H9 (cell line): ENCODE measurements at regions not wholly inside any gene's neighbourhood (a gene's known extent, or its start where the extent isn't known, plus 50 kb on each side); places are given as distances from the start of the nearest gene placed in this dataset.

Experiments used
- DNase-seq: peaks from one replicate; pipeline ENCODE4 v3.0.0-alpha.2; 2017
- H2AFZ ChIP-seq: one replicate; pipeline ENCODE4 v1.6.1; 2013; ENCODE audit warnings: mild to moderate bottlenecking, low read length, control low read depth, moderate library complexity
- H2AK5ac ChIP-seq: 2 replicates; pipeline ENCODE4 v1.6.1; 2013; ENCODE audit warnings: low read length, control low read depth, mixed read lengths; ENCODE audit not compliant: insufficient read length
- H2BK120ac ChIP-seq: one replicate; pipeline ENCODE4 v1.6.1; 2013; ENCODE audit warnings: low read depth, mild to moderate bottlenecking, low read length, control low read depth, inconsistent platforms; ENCODE audit not compliant: poor library complexity, severe bottlenecking
- H2BK12ac ChIP-seq: 2 replicates; pipeline ENCODE4 v1.6.1; 2013; ENCODE audit warnings: low read length, control low read depth, mixed read lengths, low read depth; ENCODE audit not compliant: insufficient read length
- H2BK15ac ChIP-seq: 2 replicates; pipeline ENCODE4 v1.6.1; 2013; ENCODE audit warnings: low read depth, low read length, control low read depth
- H2BK20ac ChIP-seq: one replicate; pipeline ENCODE4 v1.6.1; 2013; ENCODE audit warnings: low read depth, mild to moderate bottlenecking, low read length, control low read depth, inconsistent platforms; ENCODE audit not compliant: poor library complexity, severe bottlenecking
- H2BK5ac ChIP-seq: 2 replicates; pipeline ENCODE4 v1.6.1; 2013; ENCODE audit warnings: low read length, control low read depth, mixed read lengths; ENCODE audit not compliant: insufficient read length
- H3K14ac ChIP-seq: 2 replicates; pipeline ENCODE4 v1.6.1; 2013; ENCODE audit warnings: low read length, control low read depth; ENCODE audit not compliant: insufficient read depth
- H3K18ac ChIP-seq: 2 replicates; pipeline ENCODE4 v1.6.1; 2013; ENCODE audit warnings: low read depth, mild to moderate bottlenecking, mixed read lengths, low read length, control low read depth; ENCODE audit not compliant: insufficient read length
- H3K23ac ChIP-seq: 2 replicates; pipeline ENCODE4 v1.6.1; 2013; ENCODE audit warnings: low read length, control low read depth, mixed read lengths, low read depth; ENCODE audit not compliant: insufficient read length
- H3K23me2 ChIP-seq: 2 replicates; pipeline ENCODE4 v1.6.1; 2013; ENCODE audit warnings: low read depth, mild to moderate bottlenecking, mixed read lengths, low read length, control low read depth; ENCODE audit not compliant: insufficient read length, poor library complexity, severe bottlenecking
- H3K27ac ChIP-seq: 2 replicates; pipeline ENCODE4 v1.5.1; 2013; ENCODE audit warnings: low read length, control low read depth, mixed read lengths, low read depth; ENCODE audit not compliant: insufficient read length
- H3K27me3 ChIP-seq: 2 replicates; pipeline ENCODE4 v1.6.1; 2013; ENCODE audit warnings: low read length, control low read depth, inconsistent platforms; ENCODE audit not compliant: insufficient read depth
- H3K4ac ChIP-seq: 2 replicates; pipeline ENCODE4 v1.6.1; 2013; ENCODE audit warnings: low read depth, mild to moderate bottlenecking, control low read depth, inconsistent platforms, low read length, moderate library complexity
- H3K4me1 ChIP-seq: 2 replicates; pipeline ENCODE4 v1.6.1; 2013; ENCODE audit warnings: low read length, control low read depth, inconsistent platforms; ENCODE audit not compliant: insufficient read depth
- H3K4me2 ChIP-seq: 2 replicates; pipeline ENCODE4 v1.6.1; 2013; ENCODE audit warnings: low read length, control low read depth, mixed read lengths; ENCODE audit not compliant: insufficient read length, insufficient read depth
- H3K56ac ChIP-seq: 2 replicates; pipeline ENCODE4 v1.6.1; 2013; ENCODE audit warnings: low read depth, mild to moderate bottlenecking, mixed read lengths, low read length, control low read depth; ENCODE audit not compliant: insufficient read length
- H3K79me1 ChIP-seq: 2 replicates; pipeline ENCODE4 v1.6.1; 2013; ENCODE audit warnings: low read depth, mild to moderate bottlenecking, moderate library complexity, low read length, control low read depth, inconsistent platforms; ENCODE audit not compliant: insufficient read depth, poor library complexity, severe bottlenecking
- H3K79me2 ChIP-seq: 2 replicates; pipeline ENCODE4 v1.6.1; 2013; ENCODE audit warnings: low read length, control low read depth, inconsistent platforms; ENCODE audit not compliant: insufficient read depth
- H3K9ac ChIP-seq: 2 replicates; pipeline ENCODE4 v1.6.1; 2013; ENCODE audit warnings: low read length, control low read depth, mixed read lengths; ENCODE audit not compliant: insufficient read length; ENCODE audit errors: extremely low read depth
- H3K9me3 ChIP-seq: one replicate; pipeline ENCODE4 v1.6.1; 2013; ENCODE audit warnings: low read depth, low read length, inconsistent platforms; ENCODE audit not compliant: control insufficient read depth
- H3T11ph ChIP-seq: one replicate; pipeline ENCODE4 v1.6.1; 2013; ENCODE audit warnings: mild to moderate bottlenecking, low read length, control low read depth, inconsistent platforms
- H4K20me1 ChIP-seq: one replicate; pipeline ENCODE4 v1.6.1; 2013; ENCODE audit not compliant: control insufficient read depth, insufficient read length, insufficient read depth
- H4K5ac ChIP-seq: 2 replicates; pipeline ENCODE4 v1.6.1; 2013; ENCODE audit warnings: low read depth, mild to moderate bottlenecking, mixed read lengths, low read length, control low read depth; ENCODE audit not compliant: insufficient read length
- H4K8ac ChIP-seq: replicated peaks from 2 replicates; pipeline ENCODE4 v1.6.1; 2013; ENCODE audit warnings: low read length, control low read depth, mixed read lengths, low read depth; ENCODE audit not compliant: insufficient read length
- H4K91ac ChIP-seq: 2 replicates; pipeline ENCODE4 v1.6.1; 2013; ENCODE audit warnings: low read depth, mild to moderate bottlenecking, moderate library complexity, mixed read lengths, low read length, control low read depth; ENCODE audit not compliant: insufficient read length
- H3K27ac Mint-ChIP-seq, 3 experiments: 2 replicates in 2 of 3; 3 replicates in 1 of 3; pipeline ENCODE4 v1.8.0; 2020 to 2021; ENCODE audit warnings: mixed read lengths in 3 of 3, mild to moderate bottlenecking in 1 of 3, moderate library complexity in 1 of 3
- H3K27me3 Mint-ChIP-seq: 2 replicates; pipeline ENCODE4 v1.8.0; 2021; ENCODE audit warnings: low read depth, mild to moderate bottlenecking, moderate library complexity, mixed read lengths
- H3K36me3 Mint-ChIP-seq, 3 experiments: 2 replicates in 2 of 3; 3 replicates in 1 of 3; pipeline ENCODE4 v1.8.0; 2020 to 2021; ENCODE audit warnings: low read depth in 3 of 3, mixed read lengths in 3 of 3; ENCODE audit not compliant: insufficient read depth in 1 of 3
- H3K4me1 Mint-ChIP-seq, 2 experiments: 2 replicates each; pipeline ENCODE4 v1.8.0; 2020; ENCODE audit warnings: mixed read lengths in 2 of 2
- H3K4me3 Mint-ChIP-seq, 2 experiments: 2 replicates in 1 of 2; 3 replicates in 1 of 2; pipeline ENCODE4 v1.8.0; 2020 to 2021; ENCODE audit warnings: mild to moderate bottlenecking in 2 of 2, mixed read lengths in 2 of 2, moderate library complexity in 1 of 2
- H3K9me3 Mint-ChIP-seq, 2 experiments: 2 replicates in 1 of 2; 3 replicates in 1 of 2; pipeline ENCODE4 v1.8.0; 2020; ENCODE audit warnings: mild to moderate bottlenecking in 2 of 2, mixed read lengths in 2 of 2, moderate library complexity in 1 of 2
- WGBS: extraction: QIAGEN DNeasy Blood & Tissue Kit; methylation state at CpG from one replicate; pipeline ENCODE4 v1.1.7; 2013; ENCODE audit warnings: missing lambda C conversion rate, low lambda C conversion rate, mixed read lengths; ENCODE audit not compliant: insufficient read length; ENCODE audit errors: extremely low coverage; 5-methylcytosine and 5-hydroxymethylcytosine counted together
- TF ChIP-seq, protein P1 (sequence below): fragments of 200-600 bp; sonication (generic); conservative IDR thresholded peaks from 3 replicates; pipeline ENCODE4 v1.8.0; 2021; ENCODE audit warnings: antibody characterized with exemption, mild to moderate bottlenecking

DNA sequence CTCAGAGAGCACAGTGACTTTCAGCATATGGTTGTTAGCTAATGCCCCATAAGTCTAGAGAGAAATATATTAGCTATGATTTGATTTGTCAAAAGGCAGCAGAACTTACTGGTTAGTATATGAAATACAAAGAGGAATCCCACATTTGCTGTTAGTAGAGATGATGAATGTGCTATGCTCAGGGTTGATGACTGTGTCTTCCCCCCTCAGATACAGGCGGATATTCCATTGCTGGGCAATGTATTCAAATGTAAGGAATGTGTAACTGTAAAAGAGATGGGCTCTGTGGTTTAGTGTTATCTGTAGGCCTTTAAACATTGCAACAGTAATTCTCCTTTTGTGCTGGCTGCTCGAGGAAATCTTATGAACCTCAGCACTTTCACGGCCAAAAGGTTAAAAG lies 528.9 kb upstream of the ARX start:
- Histone ChIP-seq H2AK5ac (no peak overlapping the region), H3K4me2 (no peak overlapping the region)
- WGBS: no CpG with 5 or more reads among the region's 3 CpGs

More for the DNA sequence above, 528.9 kb upstream of the ARX start:
- no peak overlapping the region for H3K56ac ChIP-seq
- no peak overlapping the region for H3T11ph ChIP-seq
- H2BK12ac ChIP-seq: no peak overlapping the region
- no peak overlapping the region for H4K5ac ChIP-seq
- no peak overlapping the region for H2AFZ ChIP-seq
- no peaks in the 10 kb centered on the region for H4K20me1 ChIP-seq
- no peak overlapping the region for H2BK20ac ChIP-seq
- no peak overlapping the region for H4K8ac ChIP-seq
- no peak overlapping the region for H4K91ac ChIP-seq
- H2BK120ac ChIP-seq: no peak overlapping the region
- no peak overlapping the region for H3K14ac ChIP-seq
- H3K27ac ChIP-seq: no peak overlapping the region
- no peak overlapping the region for H3K4ac ChIP-seq
- DNase-seq: no peak
- TF ChIP-seq, protein P1, sequence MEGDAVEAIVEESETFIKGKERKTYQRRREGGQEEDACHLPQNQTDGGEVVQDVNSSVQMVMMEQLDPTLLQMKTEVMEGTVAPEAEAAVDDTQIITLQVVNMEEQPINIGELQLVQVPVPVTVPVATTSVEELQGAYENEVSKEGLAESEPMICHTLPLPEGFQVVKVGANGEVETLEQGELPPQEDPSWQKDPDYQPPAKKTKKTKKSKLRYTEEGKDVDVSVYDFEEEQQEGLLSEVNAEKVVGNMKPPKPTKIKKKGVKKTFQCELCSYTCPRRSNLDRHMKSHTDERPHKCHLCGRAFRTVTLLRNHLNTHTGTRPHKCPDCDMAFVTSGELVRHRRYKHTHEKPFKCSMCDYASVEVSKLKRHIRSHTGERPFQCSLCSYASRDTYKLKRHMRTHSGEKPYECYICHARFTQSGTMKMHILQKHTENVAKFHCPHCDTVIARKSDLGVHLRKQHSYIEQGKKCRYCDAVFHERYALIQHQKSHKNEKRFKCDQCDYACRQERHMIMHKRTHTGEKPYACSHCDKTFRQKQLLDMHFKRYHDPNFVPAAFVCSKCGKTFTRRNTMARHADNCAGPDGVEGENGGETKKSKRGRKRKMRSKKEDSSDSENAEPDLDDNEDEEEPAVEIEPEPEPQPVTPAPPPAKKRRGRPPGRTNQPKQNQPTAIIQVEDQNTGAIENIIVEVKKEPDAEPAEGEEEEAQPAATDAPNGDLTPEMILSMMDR: no peak
- no peak overlapping the region for H3K9ac ChIP-seq
- H3K4me1 Mint-ChIP-seq: no peaks in the 10 kb centered on the region
- H3K79me2 ChIP-seq: no peaks in the 10 kb centered on the region
- H3K23me2 ChIP-seq: no peaks in the 10 kb centered on the region
- no peak overlapping the region for H2BK5ac ChIP-seq
- no peak overlapping the region for H3K23ac ChIP-seq
- H3K4me1 ChIP-seq: no peaks in the 10 kb centered on the region
- H3K18ac ChIP-seq: no peak overlapping the region
- H3K4me3 Mint-ChIP-seq: no peak overlapping the region
- peaks cover 54 to 61% of the 10 kb centered on the region in 2 experiments for H3K9me3 Mint-ChIP-seq
- no peaks in the 10 kb centered on the region for H3K79me1 ChIP-seq
- H3K27me3 ChIP-seq: no peaks in the 10 kb centered on the region
- H2BK15ac ChIP-seq: no peak overlapping the region
- H3K27ac Mint-ChIP-seq: no peak overlapping the region
- H3K36me3 Mint-ChIP-seq: peaks cover 2 to 5% (median 4%) of the 10 kb centered on the region in 3 experiments; a peak in 4 of 7 replicates
- peaks cover 14% of the 10 kb centered on the region for H3K9me3 ChIP-seq
- H3K27me3 Mint-ChIP-seq: no peaks in the 10 kb centered on the region
